ENCODE measurements at regions not wholly inside any gene's neighbourhood (a gene's known extent, or its start where the extent isn't known, plus 50 kb on each side); places are given as distances from the start of the nearest gene placed in this dataset.

- FAIRE-seq (no peak), DNase-seq (ENCODE audit: low read depth in 1 of 2, low spot score in 2 of 2) (no peak)
- H4K8ac ChIP-seq (ENCODE audit: extremely low read depth, insufficient read depth, low read length): no peak overlapping the region
- no peak overlapping the region for H2BK5ac ChIP-seq (ENCODE audit: low read depth, low read length)
- H3K18ac ChIP-seq (ENCODE audit: extremely low read depth, low read length): no peak overlapping the region
- ChIA-PET CTCF (ENCODE audit: partially characterized antibody) (interaction anchor here (1.0 to 2.1 kb wide), 3 partner anchors 13 to 181 kb away, joined by 3 to 5 read pairs (median 5); no protein-coding TSS in a partner anchor), POLR2A (ENCODE audit: partially characterized antibody) (no interaction called here)
- no peaks in the 10 kb centered on the region for H3K9me3 ChIP-seq (ENCODE audit: insufficient read depth in 2 of 2, low read depth in 1 of 2, low read length in 1 of 2)
- no peaks in the 10 kb centered on the region for H3K79me1 ChIP-seq (ENCODE audit: low read depth, low read length)
- no peak overlapping the region for H2AFZ ChIP-seq (ENCODE audit: low read length)
- no peak overlapping the region for H3K56ac ChIP-seq (replicated peaks; ENCODE audit: insufficient read length, low read depth, low read length)
- no peak overlapping the region for H2BK12ac ChIP-seq (ENCODE audit: low read depth, low read length)
- no peak overlapping the region for H2AK5ac ChIP-seq (ENCODE audit: low read depth, low read length)
- no peaks in the 10 kb centered on the region for H4K20me1 ChIP-seq (replicated peaks in 1 of 2; ENCODE audit: control insufficient read depth in 1 of 2, insufficient read depth in 2 of 2, low read length in 2 of 2)
- no peak overlapping the region for H3K14ac ChIP-seq (ENCODE audit: insufficient read length)
- no peak overlapping the region for H3K4me3 ChIP-seq (ENCODE audit: extremely low read depth in 1 of 4, insufficient read depth in 2 of 4, low read depth in 3 of 4, low read length in 4 of 4)
- H3K4me1 ChIP-seq (replicated peaks in 1 of 4; ENCODE audit: control insufficient read depth in 3 of 4, insufficient read depth in 4 of 4, low read length in 3 of 4): no peaks in the 10 kb centered on the region
- no peak overlapping the region for H2BK120ac ChIP-seq (replicated peaks; ENCODE audit: low read depth, low read length)
- H3K4me2 ChIP-seq (ENCODE audit: insufficient read depth in 1 of 2, low read depth in 2 of 2, low read length in 2 of 2): no peak overlapping the region
- H3K9ac ChIP-seq (replicated peaks in 1 of 4; ENCODE audit: extremely low read depth in 1 of 4, low read depth in 3 of 4, low read length in 3 of 4): no peak overlapping the region
- H3K23ac ChIP-seq (ENCODE audit: insufficient read length): no peak overlapping the region
- H2BK20ac ChIP-seq (ENCODE audit: low read length): no peak overlapping the region
- no peaks in the 10 kb centered on the region for H3K36me3 ChIP-seq (ENCODE audit: control insufficient read depth in 2 of 4, insufficient read depth in 4 of 4, low read length in 3 of 4)
- no peaks in the 10 kb centered on the region for H3K79me2 ChIP-seq (ENCODE audit: control insufficient read depth in 1 of 2, insufficient read depth in 2 of 2, low read length in 2 of 2)
- H3K4ac ChIP-seq (replicated peaks; ENCODE audit: insufficient read length, low read depth, low read length): no peak overlapping the region
- no peak overlapping the region for H4K5ac ChIP-seq (ENCODE audit: insufficient read length, low read depth, low read length)
- H2BK15ac ChIP-seq (ENCODE audit: low read length): no peak overlapping the region
- H3K27ac ChIP-seq (ENCODE audit: low read depth, low read length): no peak overlapping the region
- H4K91ac ChIP-seq (replicated peaks; ENCODE audit: insufficient read length, low read length): no peak overlapping the region
- no peaks in the 10 kb centered on the region for H3K23me2 ChIP-seq (ENCODE audit: low read depth, low read length)
- H3K27me3 ChIP-seq (replicated peaks in 1 of 4; ENCODE audit: control insufficient read depth in 3 of 4, extremely low read depth in 1 of 4, insufficient read depth in 3 of 4, low read length in 3 of 4): no peaks in the 10 kb centered on the region
Measured at GRCh38 chr6:91094806-91095475, 508.1 kb upstream of the MAP3K7 start.

Measured in H1 (cell line).